ENCODE measurements at regions not wholly inside any gene's neighbourhood (a gene's known extent, or its start where the extent isn't known, plus 50 kb on each side); places are given as distances from the start of the nearest gene placed in this dataset.
A peak's percentile ranks its signal among the peaks of the same experiment; 100 is the strongest.
"Not testable (repeated sequence)": the region's sequence is repeated elsewhere in the genome, so short reads cannot be mapped to it uniquely, and the experiment has no call there.

GRCh38 chr15:88992216-88992615, 79.0 kb upstream of the MFGE8 start:
- DNase-seq (ENCODE audit: low read depth), result no peak
- in situ Hi-C loops (cut with HindIII; ENCODE audit: low pct_unique_long_range_greater_than_20kb, low sequenced_read_pairs), result no loop called here

- DNase-seq (ENCODE audit: low read depth), result no peak
- in situ Hi-C loops (cut with HindIII; ENCODE audit: low pct_unique_long_range_greater_than_20kb, low sequenced_read_pairs), result no loop called here
Observed at GRCh38 chr15:88992912-88993376, 79.8 kb upstream of the MFGE8 start.

- no peak for DNase-seq (ENCODE audit: low read depth)
- in situ Hi-C loops (cut with HindIII; ENCODE audit: low pct_unique_long_range_greater_than_20kb, low sequenced_read_pairs), result no loop called here
Observed at GRCh38 chr15:88993662-88994061, 80.5 kb upstream of the MFGE8 start.

- DNase-seq (ENCODE audit: low read depth), result no peak
- in situ Hi-C loops (cut with HindIII; ENCODE audit: low pct_unique_long_range_greater_than_20kb, low sequenced_read_pairs), result no loop called here
Observed at GRCh38 chr15:88994286-88994685, 81.1 kb upstream of the MFGE8 start.

GRCh38 chr15:88995449-88995848, 82.3 kb upstream of the MFGE8 start:
- no peak for DNase-seq (ENCODE audit: low read depth)
- in situ Hi-C loops (cut with HindIII; ENCODE audit: low pct_unique_long_range_greater_than_20kb, low sequenced_read_pairs), result no loop called here

GRCh38 chr15:88997531-88997930, 84.4 kb upstream of the MFGE8 start:
- no peak for DNase-seq (ENCODE audit: low read depth)
- in situ Hi-C loops (cut with HindIII; ENCODE audit: low pct_unique_long_range_greater_than_20kb, low sequenced_read_pairs), result no loop called here

GRCh38 chr15:88998980-88999713, 86.0 kb upstream of the MFGE8 start:
- DNase-seq (ENCODE audit: low read depth), result no peak
- in situ Hi-C loops (cut with HindIII; ENCODE audit: low pct_unique_long_range_greater_than_20kb, low sequenced_read_pairs), result no loop called here

GRCh38 chr15:89001708-89002275, 86.5 kb upstream of the ABHD2 start:
- in situ Hi-C loops (cut with HindIII; ENCODE audit: low pct_unique_long_range_greater_than_20kb, low sequenced_read_pairs); DNase-seq (ENCODE audit: low read depth): not testable (repeated sequence)

- in situ Hi-C loops (cut with HindIII; ENCODE audit: low pct_unique_long_range_greater_than_20kb, low sequenced_read_pairs), result no loop called here
- peak; percentile 63 for DNase-seq (ENCODE audit: low read depth)
Observed at GRCh38 chr15:89002281-89002761, 85.9 kb upstream of the ABHD2 start.

GRCh38 chr15:89002830-89003229, 85.4 kb upstream of the ABHD2 start:
- DNase-seq (ENCODE audit: low read depth), result no peak
- in situ Hi-C loops (cut with HindIII; ENCODE audit: low pct_unique_long_range_greater_than_20kb, low sequenced_read_pairs), result no loop called here

GRCh38 chr15:89003865-89004725, 84.2 kb upstream of the ABHD2 start:
- DNase-seq (ENCODE audit: low read depth), result no peak
- in situ Hi-C loops (cut with HindIII; ENCODE audit: low pct_unique_long_range_greater_than_20kb, low sequenced_read_pairs), result no loop called here

GRCh38 chr15:89004726-89005030, 83.6 kb upstream of the ABHD2 start:
- no peak for DNase-seq (ENCODE audit: low read depth)
- in situ Hi-C loops (cut with HindIII; ENCODE audit: low pct_unique_long_range_greater_than_20kb, low sequenced_read_pairs), result no loop called here

GRCh38 chr15:89007527-89007926, 80.7 kb upstream of the ABHD2 start:
- DNase-seq (ENCODE audit: low read depth); in situ Hi-C loops (cut with HindIII; ENCODE audit: low pct_unique_long_range_greater_than_20kb, low sequenced_read_pairs): not testable (repeated sequence)

GRCh38 chr15:89007989-89008388, 80.3 kb upstream of the ABHD2 start:
- DNase-seq (ENCODE audit: low read depth), result no peak
- in situ Hi-C loops (cut with HindIII; ENCODE audit: low pct_unique_long_range_greater_than_20kb, low sequenced_read_pairs), result no loop called here

GRCh38 chr15:89009080-89009479, 79.2 kb upstream of the ABHD2 start:
- in situ Hi-C loops (cut with HindIII; ENCODE audit: low pct_unique_long_range_greater_than_20kb, low sequenced_read_pairs), result no loop called here

GRCh38 chr15:89015412-89016097, 72.7 kb upstream of the ABHD2 start:
- in situ Hi-C loops (cut with HindIII; ENCODE audit: low pct_unique_long_range_greater_than_20kb, low sequenced_read_pairs), result no loop called here
- no peak for DNase-seq (ENCODE audit: low read depth)

More at GRCh38 chr15:89009080-89009479, 79.2 kb upstream of the ABHD2 start:
- no peak for DNase-seq (ENCODE audit: low read depth)

GRCh38 chr15:89016549-89017041, 71.7 kb upstream of the ABHD2 start:
- DNase-seq (ENCODE audit: low read depth), result peak; percentile 73
- in situ Hi-C loops (cut with HindIII; ENCODE audit: low pct_unique_long_range_greater_than_20kb, low sequenced_read_pairs), result no loop called here

GRCh38 chr15:89017370-89018066, 70.7 kb upstream of the ABHD2 start:
- in situ Hi-C loops (cut with HindIII; ENCODE audit: low pct_unique_long_range_greater_than_20kb, low sequenced_read_pairs), result no loop called here
- peak; percentile 69 for DNase-seq (ENCODE audit: low read depth)
